ENCODE measurements at regions not wholly inside any gene's neighbourhood (a gene's known extent, or its start where the extent isn't known, plus 50 kb on each side); places are given as distances from the start of the nearest gene placed in this dataset.

GRCh38 chr18:68456985-68457384 is 257.9 kb downstream of the TMX3 start:
- Histone ChIP-seq H3K27ac (ENCODE audit: low read length) (no peak overlapping the region), H3K9me3 (ENCODE audit: control insufficient read depth, insufficient read depth, low read depth, low read length) (no peaks in the 10 kb centered on the region), H3K4me3 (ENCODE audit: low read depth in 2 of 2, low read length in 2 of 2) (no peak overlapping the region), H3K36me3 (ENCODE audit: control insufficient read depth, insufficient read depth, low read length) (no peaks in the 10 kb centered on the region), H3K4me1 (ENCODE audit: control insufficient read depth, insufficient read depth, low read length) (no peaks in the 10 kb centered on the region), H3K27me3 (ENCODE audit: control insufficient read depth, insufficient read depth, low read length) (no peaks in the 10 kb centered on the region)
- intact Hi-C loops (cut with micrococcal nuclease; ENCODE audit: unreplicated experiment) (no loop called here), in situ Hi-C loops (cut with HindIII; ENCODE audit: low pct_unique_long_range_greater_than_20kb, low sequenced_read_pairs) (no loop called here)
- CTCF ChIA-PET, result no interaction called here
- no TSS peak for BruUV-seq (replicated peaks)
- ATAC-seq, result no peak
- TF ChIP-seq SIN3A (IDR thresholded peaks at IDR 0.05; ENCODE audit: borderline replicate concordance, insufficient read depth, low read depth, low read length) (no peak), POLR2AphosphoS5 (IDR thresholded peaks at IDR 0.05; ENCODE audit: low read depth, low read length) (no peak), REST (IDR thresholded peaks at IDR 0.05; ENCODE audit: insufficient read depth in 1 of 2, low read depth in 2 of 2, low read length in 1 of 2) (no peak), CTCF (IDR thresholded peaks at IDR 0.05) (no peak), TCF7L2 (IDR thresholded peaks at IDR 0.05; ENCODE audit: low read depth, low read length) (no peak)
- no peak for DNase-seq (ENCODE audit: low read depth, low spot score)
- POLR2A ChIA-PET, result no interaction called here

- Histone ChIP-seq H3K4me3 (ENCODE audit: low read depth in 2 of 2, low read length in 2 of 2) (no peak overlapping the region), H3K27me3 (ENCODE audit: control insufficient read depth, insufficient read depth, low read length) (no peaks in the 10 kb centered on the region), H3K4me1 (ENCODE audit: control insufficient read depth, insufficient read depth, low read length) (no peaks in the 10 kb centered on the region), H3K36me3 (ENCODE audit: control insufficient read depth, insufficient read depth, low read length) (no peaks in the 10 kb centered on the region), H3K9me3 (ENCODE audit: control insufficient read depth, insufficient read depth, low read depth, low read length) (no peaks in the 10 kb centered on the region), H3K27ac (ENCODE audit: low read length) (no peak overlapping the region)
- BruUV-seq (replicated peaks), result no TSS peak
- POLR2A ChIA-PET, result no interaction called here
- no peak for TF ChIP-seq SIN3A (IDR thresholded peaks at IDR 0.05; ENCODE audit: borderline replicate concordance, insufficient read depth, low read depth, low read length)
- TF ChIP-seq REST (IDR thresholded peaks at IDR 0.05; ENCODE audit: insufficient read depth in 1 of 2, low read depth in 2 of 2, low read length in 1 of 2), result no peak
- TF ChIP-seq POLR2AphosphoS5 (IDR thresholded peaks at IDR 0.05; ENCODE audit: low read depth, low read length), result no peak
- TF ChIP-seq CTCF (IDR thresholded peaks at IDR 0.05), result no peak
- no peak for TF ChIP-seq TCF7L2 (IDR thresholded peaks at IDR 0.05; ENCODE audit: low read depth, low read length)
- ATAC-seq (no peak), DNase-seq (ENCODE audit: low read depth, low spot score) (no peak)
- CTCF ChIA-PET, result no interaction called here
- intact Hi-C loops (cut with micrococcal nuclease; ENCODE audit: unreplicated experiment), result no loop called here
- in situ Hi-C loops (cut with HindIII; ENCODE audit: low pct_unique_long_range_greater_than_20kb, low sequenced_read_pairs), result no loop called here
Observed at GRCh38 chr18:68455229-68455603, 259.7 kb downstream of the TMX3 start.
